NCI-H2107 treated with DMSO at 0.1 percent for 48 hours (cell line): ENCODE measurements at regions not wholly inside any gene's neighbourhood (a gene's known extent, or its start where the extent isn't known, plus 50 kb on each side); places are given as distances from the start of the nearest gene placed in this dataset.
"Not testable (repeated sequence)": the region's sequence is repeated elsewhere in the genome, so short reads cannot be mapped to it uniquely, and the experiment has no call there.

Experiments
- DNase-seq: peaks from one replicate; lab custom pipeline; 2025; ENCODE audit not compliant: unreplicated experiment; lab: John Stamatoyannopoulos, UW

GRCh38 chr12:74676955-74677354, 139.3 kb downstream of the ATXN7L3B start:
- DNase-seq, result not testable (repeated sequence)

- no peak for DNase-seq
Measured at GRCh38 chr12:74685385-74685784, 147.8 kb downstream of the ATXN7L3B start.

- peak; percentile 43 for DNase-seq
Measured at GRCh38 chr12:74689071-74689655, 151.5 kb downstream of the ATXN7L3B start.

GRCh38 chr12:74689929-74690328, 152.3 kb downstream of the ATXN7L3B start:
- no peak for DNase-seq

- no peak for DNase-seq
Measured at GRCh38 chr12:74719447-74719846, 181.8 kb downstream of the ATXN7L3B start.

GRCh38 chr12:74722709-74723108, 185.1 kb downstream of the ATXN7L3B start:
- DNase-seq, result no peak

GRCh38 chr12:74725154-74725553, 187.5 kb downstream of the ATXN7L3B start:
- no peak for DNase-seq

GRCh38 chr12:74728006-74728405, 190.4 kb downstream of the ATXN7L3B start:
- no peak for DNase-seq

- DNase-seq, result no peak
Measured at GRCh38 chr12:74732164-74732784, 194.6 kb downstream of the ATXN7L3B start.

GRCh38 chr12:74732826-74733225, 195.2 kb downstream of the ATXN7L3B start:
- DNase-seq, result no peak

- no peak for DNase-seq
Measured at GRCh38 chr12:74741112-74741511, 203.5 kb downstream of the ATXN7L3B start.

GRCh38 chr12:74747305-74747704, 209.7 kb downstream of the ATXN7L3B start:
- DNase-seq, result no peak

GRCh38 chr12:74751441-74751840, 213.8 kb downstream of the ATXN7L3B start:
- DNase-seq, result no peak

- DNase-seq, result no peak
Measured at GRCh38 chr12:74752215-74752614, 214.6 kb downstream of the ATXN7L3B start.

- no peak for DNase-seq
Measured at GRCh38 chr12:74770552-74770951, 232.9 kb downstream of the ATXN7L3B start.

GRCh38 chr12:74775276-74775675, 237.6 kb downstream of the ATXN7L3B start:
- no peak for DNase-seq

- no peak for DNase-seq
Measured at GRCh38 chr12:74776378-74776777, 238.7 kb downstream of the ATXN7L3B start.

GRCh38 chr12:74780182-74780849, 242.7 kb downstream of the ATXN7L3B start:
- DNase-seq, result no peak

- DNase-seq, result not testable (repeated sequence)
Measured at GRCh38 chr12:74780850-74781241, 243.2 kb downstream of the ATXN7L3B start.

GRCh38 chr12:74781991-74782485, 244.4 kb downstream of the ATXN7L3B start:
- DNase-seq, result no peak

GRCh38 chr12:74790931-74791330, 253.3 kb downstream of the ATXN7L3B start:
- no peak for DNase-seq

GRCh38 chr12:74791365-74791764, 253.7 kb downstream of the ATXN7L3B start:
- no peak for DNase-seq
